Neural progenitor cell (in vitro differentiated cells): ENCODE measurements at regions not wholly inside any gene's neighbourhood (a gene's known extent, or its start where the extent isn't known, plus 50 kb on each side); places are given as distances from the start of the nearest gene placed in this dataset.

Source experiments
- DNase-seq: peaks from one replicate; pipeline ENCODE4 v3.0.0-alpha.2; 2016; ENCODE audit warnings: low spot score
- H2AFZ ChIP-seq: fragments of 200-600 bp; sonication (generic); replicated peaks from 2 replicates; pipeline ENCODE4 v1.6.1; 2016; ENCODE audit warnings: antibody characterized with exemption
- H3F3A ChIP-seq: fragments of 200-600 bp; sonication (generic); 2 replicates; pipeline ENCODE4 v1.6.1; 2016; ENCODE audit warnings: antibody characterized with exemption, low read depth
- H3K27ac ChIP-seq: fragments of 200-600 bp; sonication (generic); 2 replicates; pipeline ENCODE4 v1.5.1; 2016; ENCODE audit warnings: mild to moderate bottlenecking
- H3K27me3 ChIP-seq: fragments of 200-600 bp; sonication (generic); 2 replicates; pipeline ENCODE4 v1.6.1; 2016; ENCODE audit warnings: mild to moderate bottlenecking, moderate library complexity
- H3K36me3 ChIP-seq: fragments of 200-600 bp; sonication (generic); 2 replicates; pipeline ENCODE4 v1.5.1; 2016
- H3K4me1 ChIP-seq: fragments of 200-600 bp; sonication (generic); 2 replicates; pipeline ENCODE4 v1.6.1; 2016; ENCODE audit warnings: mixed run types
- H3K4me2 ChIP-seq: fragments of 200-600 bp; sonication (generic); 2 replicates; pipeline ENCODE4 v1.6.1; 2016
- H3K4me3 ChIP-seq: fragments of 200-600 bp; sonication (generic); 2 replicates; pipeline ENCODE4 v1.5.1; 2016
- H3K79me2 ChIP-seq: fragments of 200-600 bp; sonication (generic); 2 replicates; pipeline ENCODE4 v1.6.1; 2016; ENCODE audit warnings: low read depth
- H3K9ac ChIP-seq: fragments of 200-600 bp; sonication (generic); 2 replicates; pipeline ENCODE4 v1.6.1; 2016
- H3K9me3 ChIP-seq: fragments of 200-600 bp; sonication (generic); 2 replicates; pipeline ENCODE4 v1.5.1; 2016; ENCODE audit warnings: low read depth
- H4K20me1 ChIP-seq: fragments of 200-600 bp; sonication (generic); 2 replicates; pipeline ENCODE4 v1.6.1; 2016; ENCODE audit warnings: low read depth
- H3K27ac Mint-ChIP-seq: 3 replicates; pipeline ENCODE4 v1.8.0; 2021; ENCODE audit warnings: mixed read lengths
- H3K27me3 Mint-ChIP-seq: 2 replicates; pipeline ENCODE4 v1.8.0; 2022; ENCODE audit warnings: low read depth, mild to moderate bottlenecking, inconsistent platforms, moderate library complexity, mixed read lengths; ENCODE audit not compliant: insufficient read depth
- H3K36me3 Mint-ChIP-seq: 3 replicates; pipeline ENCODE4 v1.8.0; 2021; ENCODE audit warnings: mixed read lengths
- H3K4me1 Mint-ChIP-seq: 3 replicates; pipeline ENCODE4 v1.8.0; 2021; ENCODE audit warnings: mixed read lengths
- H3K4me3 Mint-ChIP-seq: 3 replicates; pipeline ENCODE4 v1.8.0; 2021; ENCODE audit warnings: mild to moderate bottlenecking, moderate library complexity, mixed read lengths
- H3K9me3 Mint-ChIP-seq: 3 replicates; pipeline ENCODE4 v1.8.0; 2020; ENCODE audit warnings: mixed read lengths
- EZH2 ChIP-seq: fragments of 200-600 bp; sonication (generic); IDR thresholded peaks from 2 replicates; pipeline ENCODE4 v1.6.1; 2017; ENCODE audit warnings: antibody characterized with exemption, mild to moderate bottlenecking, moderate library complexity
- EZH2phosphoT487 ChIP-seq: fragments of 200-600 bp; sonication (generic); IDR thresholded peaks from 2 replicates; pipeline ENCODE4 v1.6.1; 2017; ENCODE audit warnings: antibody characterized with exemption
- TF ChIP-seq, protein P1 (sequence below): fragments of 200-600 bp; sonication (generic); IDR thresholded peaks from 2 replicates; pipeline ENCODE4 v1.5.1; 2017; ENCODE audit warnings: antibody characterized with exemption, mild to moderate bottlenecking

GRCh38 chr9:88826181-88826580, 165.1 kb upstream of the S1PR3 start:
- no peak overlapping the region for H3K4me2 ChIP-seq
- H2AFZ ChIP-seq: no peak overlapping the region
- no peak overlapping the region for H3K27ac ChIP-seq
- no peak overlapping the region for H3K9ac ChIP-seq
- no peak overlapping the region for H3K4me3 Mint-ChIP-seq
- H3K4me1 ChIP-seq: no peaks in the 10 kb centered on the region
- no peak overlapping the region for H3K27ac Mint-ChIP-seq
- H3K79me2 ChIP-seq: no peaks in the 10 kb centered on the region
- H3K36me3 Mint-ChIP-seq: no peaks in the 10 kb centered on the region
- no peaks in the 10 kb centered on the region for H3K27me3 ChIP-seq
- H3K27me3 Mint-ChIP-seq: no peaks in the 10 kb centered on the region
- H3K36me3 ChIP-seq: no peaks in the 10 kb centered on the region
- H4K20me1 ChIP-seq: no peaks in the 10 kb centered on the region
- TF ChIP-seq EZH2 (no peak), EZH2phosphoT487 (no peak)
- TF ChIP-seq, protein P1, sequence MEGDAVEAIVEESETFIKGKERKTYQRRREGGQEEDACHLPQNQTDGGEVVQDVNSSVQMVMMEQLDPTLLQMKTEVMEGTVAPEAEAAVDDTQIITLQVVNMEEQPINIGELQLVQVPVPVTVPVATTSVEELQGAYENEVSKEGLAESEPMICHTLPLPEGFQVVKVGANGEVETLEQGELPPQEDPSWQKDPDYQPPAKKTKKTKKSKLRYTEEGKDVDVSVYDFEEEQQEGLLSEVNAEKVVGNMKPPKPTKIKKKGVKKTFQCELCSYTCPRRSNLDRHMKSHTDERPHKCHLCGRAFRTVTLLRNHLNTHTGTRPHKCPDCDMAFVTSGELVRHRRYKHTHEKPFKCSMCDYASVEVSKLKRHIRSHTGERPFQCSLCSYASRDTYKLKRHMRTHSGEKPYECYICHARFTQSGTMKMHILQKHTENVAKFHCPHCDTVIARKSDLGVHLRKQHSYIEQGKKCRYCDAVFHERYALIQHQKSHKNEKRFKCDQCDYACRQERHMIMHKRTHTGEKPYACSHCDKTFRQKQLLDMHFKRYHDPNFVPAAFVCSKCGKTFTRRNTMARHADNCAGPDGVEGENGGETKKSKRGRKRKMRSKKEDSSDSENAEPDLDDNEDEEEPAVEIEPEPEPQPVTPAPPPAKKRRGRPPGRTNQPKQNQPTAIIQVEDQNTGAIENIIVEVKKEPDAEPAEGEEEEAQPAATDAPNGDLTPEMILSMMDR: no peak
- peaks cover 10% of the 10 kb centered on the region for H3K9me3 Mint-ChIP-seq
- H3K4me1 Mint-ChIP-seq: peaks cover 24% of the 10 kb centered on the region
- no peak for DNase-seq
- H3F3A ChIP-seq: no peaks in the 10 kb centered on the region
- no peak overlapping the region for H3K4me3 ChIP-seq
- H3K9me3 ChIP-seq: no peaks in the 10 kb centered on the region

DNA sequence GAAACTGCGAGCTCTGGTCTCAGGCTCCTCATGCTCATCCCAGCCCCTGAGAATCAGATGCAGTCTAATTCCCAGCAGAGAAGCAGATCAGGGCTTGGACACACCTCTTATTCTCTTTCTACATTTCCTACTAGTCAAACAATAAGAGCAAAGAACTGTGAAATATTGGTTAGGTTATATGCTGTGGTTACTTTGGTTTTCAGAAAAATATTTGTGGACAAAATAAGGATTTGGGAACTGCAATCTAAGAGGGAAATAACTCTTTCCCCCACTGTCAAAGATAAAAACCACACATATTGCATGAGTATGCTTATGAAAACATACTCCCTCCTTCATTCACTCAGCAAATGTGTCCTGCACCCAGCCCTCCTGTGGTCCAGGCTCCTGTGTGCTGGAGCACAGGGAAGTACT, 164.5 kb upstream of the S1PR3 start:
- H3K27ac Mint-ChIP-seq: no peak overlapping the region
- Histone ChIP-seq H3K4me3 (no peak overlapping the region), H3F3A (no peaks in the 10 kb centered on the region), H3K27ac (no peak overlapping the region), H3K79me2 (no peaks in the 10 kb centered on the region), H4K20me1 (no peaks in the 10 kb centered on the region), H3K4me2 (no peak overlapping the region), H3K4me1 (no peaks in the 10 kb centered on the region), H3K9me3 (no peaks in the 10 kb centered on the region), H2AFZ (no peak overlapping the region), H3K9ac (no peak overlapping the region), H3K36me3 (no peaks in the 10 kb centered on the region), H3K27me3 (no peaks in the 10 kb centered on the region)
- H3K4me3 Mint-ChIP-seq: no peak overlapping the region
- H3K27me3 Mint-ChIP-seq: no peaks in the 10 kb centered on the region
- no peaks in the 10 kb centered on the region for H3K36me3 Mint-ChIP-seq
- H3K9me3 Mint-ChIP-seq: peaks cover 6% of the 10 kb centered on the region
- DNase-seq: no peak
- H3K4me1 Mint-ChIP-seq: peaks cover 24% of the 10 kb centered on the region
- TF ChIP-seq EZH2phosphoT487 (no peak), EZH2 (no peak)
- TF ChIP-seq, protein P1: no peak

GRCh38 chr9:88828018-88828417, 163.2 kb upstream of the S1PR3 start:
- no peaks in the 10 kb centered on the region for H3K27me3 ChIP-seq
- no peak overlapping the region for H3K4me3 ChIP-seq
- H3K4me2 ChIP-seq: no peak overlapping the region

More at GRCh38 chr9:88828018-88828417, 163.2 kb upstream of the S1PR3 start:
- Mint-ChIP-seq H3K27me3 (peaks cover 3% of the 10 kb centered on the region), H3K27ac (peak overlapping the region; percentile 23), H3K4me3 (no peak overlapping the region), H3K9me3 (peaks cover 6% of the 10 kb centered on the region), H3K36me3 (no peaks in the 10 kb centered on the region), H3K4me1 (peaks cover 27% of the 10 kb centered on the region)
- no peaks in the 10 kb centered on the region for H3K79me2 ChIP-seq
- no peak overlapping the region for H3K27ac ChIP-seq
- no peak for DNase-seq
- H4K20me1 ChIP-seq: no peaks in the 10 kb centered on the region
- H2AFZ ChIP-seq: no peak overlapping the region
- H3K9me3 ChIP-seq: no peaks in the 10 kb centered on the region
- no peaks in the 10 kb centered on the region for H3F3A ChIP-seq
- TF ChIP-seq EZH2phosphoT487 (no peak), EZH2 (no peak)
- TF ChIP-seq, protein P1: no peak
- H3K4me1 ChIP-seq: no peaks in the 10 kb centered on the region
- H3K36me3 ChIP-seq: no peaks in the 10 kb centered on the region
- no peak overlapping the region for H3K9ac ChIP-seq
